IMR-90 (cell line): ENCODE measurements at regions not wholly inside any gene's neighbourhood (a gene's known extent, or its start where the extent isn't known, plus 50 kb on each side); places are given as distances from the start of the nearest gene placed in this dataset.

Experiments used
- ATAC-seq: fragments of 200-7000 bp; cut with Tn5 transposase; 2 replicates; pipeline ENCODE4 v1.9.1; 2020; ENCODE audit warnings: low read depth, mild to moderate bottlenecking, moderate library complexity
- BruUV-seq: library from RNA; stranded (reverse); fragments of 400-500 nt; replicated peaks from 2 replicates; lab custom pipeline; 2021; lab: Mats Ljungman, UMichigan
- CTCF ChIA-PET: fragments of 300-600 bp; formaldehyde crosslinking; extraction: SDS; loops from one replicate; lab custom pipeline; 2021; ENCODE audit warnings: antibody characterized with exemption; lab: Yijun Ruan, JAX
- POLR2A ChIA-PET: fragments of 300-600 bp; sonication (Branson Sonifier 250); formaldehyde crosslinking; loops from one replicate; lab custom pipeline; 2022; ENCODE audit warnings: antibody characterized with exemption; ENCODE audit not compliant: unreplicated experiment; lab: Charles Lee
- DNase-seq: peaks from one replicate; pipeline ENCODE4 v3.0.0; 2013
- H2AFZ ChIP-seq: replicated peaks from 2 replicates; pipeline ENCODE3; 2013; ENCODE audit warnings: low read length, mild to moderate bottlenecking; ENCODE audit not compliant: poor library complexity
- H2AK5ac ChIP-seq: 2 replicates; pipeline ENCODE4 v1.6.1; 2013; ENCODE audit warnings: low read depth, low read length, inconsistent platforms
- H2AK9ac ChIP-seq: replicated peaks from 2 replicates; pipeline ENCODE3; 2013; ENCODE audit warnings: mild to moderate bottlenecking, low read depth, low read length, moderate library complexity; ENCODE audit not compliant: poor library complexity
- H2BK120ac ChIP-seq: 2 replicates; pipeline ENCODE4 v1.6.1; 2013; ENCODE audit warnings: low read depth, low read length, inconsistent platforms
- H2BK15ac ChIP-seq: 3 replicates; pipeline ENCODE4 v1.6.1; 2013; ENCODE audit warnings: low read depth, low read length, inconsistent platforms
- H2BK20ac ChIP-seq: 2 replicates; pipeline ENCODE4 v1.6.1; 2013; ENCODE audit warnings: low read depth, mild to moderate bottlenecking, inconsistent platforms, low read length, moderate library complexity
- H2BK5ac ChIP-seq: 2 replicates; pipeline ENCODE4 v1.6.1; 2013; ENCODE audit warnings: mild to moderate bottlenecking, low read depth, low read length, inconsistent platforms; ENCODE audit not compliant: poor library complexity, severe bottlenecking
- H3K14ac ChIP-seq: replicated peaks from 2 replicates; pipeline ENCODE4 v1.6.1; 2013; ENCODE audit warnings: low read depth, low read length, inconsistent platforms
- H3K18ac ChIP-seq: 2 replicates; pipeline ENCODE4 v1.6.1; 2013; ENCODE audit warnings: low read depth, low read length, control low read depth
- H3K23ac ChIP-seq: 2 replicates; pipeline ENCODE4 v1.6.1; 2013; ENCODE audit warnings: low read depth, low read length, inconsistent platforms
- H3K27ac ChIP-seq: 2 replicates; pipeline ENCODE4 v1.5.1; 2013; ENCODE audit warnings: mild to moderate bottlenecking, control low read depth, low read length; ENCODE audit not compliant: insufficient read depth
- H3K27me3 ChIP-seq: 2 replicates; pipeline ENCODE4 v1.6.1; 2013; ENCODE audit warnings: low read length; ENCODE audit not compliant: control insufficient read depth, insufficient read depth
- H3K36me3 ChIP-seq: 2 replicates; pipeline ENCODE4 v1.6.1; 2013; ENCODE audit warnings: low read length, mixed read lengths; ENCODE audit not compliant: control insufficient read depth, insufficient read depth
- H3K4ac ChIP-seq: 2 replicates; pipeline ENCODE4 v1.6.1; 2013; ENCODE audit warnings: low read depth, low read length, inconsistent platforms
- H3K4me1 ChIP-seq: 2 replicates; pipeline ENCODE4 v1.6.1; 2013; ENCODE audit warnings: low read length, mixed read lengths; ENCODE audit not compliant: control insufficient read depth, insufficient read depth
- H3K4me2 ChIP-seq: 2 replicates; pipeline ENCODE4 v1.6.1; 2013; ENCODE audit warnings: low read depth, mild to moderate bottlenecking, control low read depth, low read length, moderate library complexity
- H3K4me3 ChIP-seq: 2 replicates; pipeline ENCODE4 v1.5.1; 2013; ENCODE audit warnings: low read depth, mild to moderate bottlenecking, control low read depth, low read length, moderate library complexity; ENCODE audit not compliant: insufficient read depth
- H3K56ac ChIP-seq: 2 replicates; pipeline ENCODE4 v1.6.1; 2013; ENCODE audit warnings: low read length, inconsistent platforms; ENCODE audit not compliant: insufficient read depth; ENCODE audit errors: extremely low read depth
- H3K79me1 ChIP-seq, 2 experiments: 2 replicates each; pipeline ENCODE4 v1.6.1; 2013; ENCODE audit warnings: low read length in 2 of 2, inconsistent platforms in 1 of 2, low read depth in 1 of 2
- H3K9ac ChIP-seq: 2 replicates; pipeline ENCODE4 v1.6.1; 2013; ENCODE audit warnings: low read depth, low read length, control low read depth
- H3K9me1 ChIP-seq: 2 replicates; pipeline ENCODE4 v1.6.1; 2013; ENCODE audit warnings: low read length, inconsistent platforms; ENCODE audit not compliant: insufficient read depth
- H3K9me3 ChIP-seq: 2 replicates; pipeline ENCODE4 v1.6.1; 2013; ENCODE audit warnings: low read length; ENCODE audit not compliant: control insufficient read depth, insufficient read depth
- H4K20me1 ChIP-seq: 2 replicates; pipeline ENCODE4 v1.6.1; 2013; ENCODE audit warnings: low read length, inconsistent platforms; ENCODE audit not compliant: insufficient read depth
- H4K5ac ChIP-seq: 2 replicates; pipeline ENCODE4 v1.6.1; 2013; ENCODE audit warnings: mild to moderate bottlenecking, low read depth, low read length, control low read depth
- H4K8ac ChIP-seq, 2 experiments: 2 replicates each; pipeline ENCODE4 v1.6.1; 2013; ENCODE audit warnings: low read depth in 2 of 2, low read length in 2 of 2, control low read depth in 1 of 2, inconsistent platforms in 1 of 2
- H4K91ac ChIP-seq: 2 replicates; pipeline ENCODE4 v1.6.1; 2013; ENCODE audit warnings: low read depth, low read length, inconsistent platforms; ENCODE audit not compliant: insufficient read depth
- BHLHE40 ChIP-seq: fragments of 150-350 bp; IDR thresholded peaks from 2 replicates; pipeline ENCODE4 v1.6.1; 2016; ENCODE audit warnings: mild to moderate bottlenecking, low read depth, low read length
- FOS ChIP-seq: fragments of 150-350 bp; IDR thresholded peaks from 2 replicates; pipeline ENCODE4 v1.6.1; 2016; ENCODE audit warnings: low read depth, low read length
- MAFK ChIP-seq: IDR thresholded peaks from 2 replicates; pipeline ENCODE4 v1.6.1; 2012; ENCODE audit warnings: low read depth, low read length, improper control_type of control experiment
- MAZ ChIP-seq: IDR thresholded peaks from 2 replicates; pipeline ENCODE4 v1.6.1; 2012; ENCODE audit warnings: low read depth, mild to moderate bottlenecking, low read length, improper control_type of control experiment, moderate library complexity, borderline replicate concordance
- NFE2L2 ChIP-seq: fragments of 150-350 bp; IDR thresholded peaks from 2 replicates; pipeline ENCODE4 v1.6.1; 2016; ENCODE audit warnings: low read depth, mild to moderate bottlenecking, low read length
- POLR2A ChIP-seq: IDR thresholded peaks from 2 replicates; pipeline ENCODE4 v1.6.1; 2012; ENCODE audit warnings: mild to moderate bottlenecking, low read depth, low read length
- RAD21 ChIP-seq: IDR thresholded peaks from 2 replicates; pipeline ENCODE4 v1.6.1; 2012; ENCODE audit warnings: low read length, improper control_type of control experiment
- RCOR1 ChIP-seq: IDR thresholded peaks from 2 replicates; pipeline ENCODE4 v1.6.1; 2012; ENCODE audit warnings: mild to moderate bottlenecking, low read length, improper control_type of control experiment; ENCODE audit not compliant: insufficient replicate concordance
- RFX5 ChIP-seq: IDR thresholded peaks from 2 replicates; pipeline ENCODE4 v1.8.0; 2012; ENCODE audit warnings: low read depth, mild to moderate bottlenecking, low read length, moderate library complexity
- WGBS, 2 experiments: methylation state at CpG; one replicate each; pipeline versions ENCODE4 v1.1.5 to v1.1.7; 2013; ENCODE audit warnings: missing lambda C conversion rate in 2 of 2; ENCODE audit not compliant: insufficient read length in 1 of 2; ENCODE audit errors: extremely low coverage in 2 of 2; 5-methylcytosine and 5-hydroxymethylcytosine counted together
- dilution Hi-C: fragments of 300-500 bp; cut with HindIII; formaldehyde crosslinking; loops from one replicate; pipeline ENCODE4 v1.14.3; 2018; ENCODE audit warnings: low sequenced_read_pairs; ENCODE audit not compliant: unreplicated experiment
- in situ Hi-C: fragments of 300-500 bp; cut with MboI; formaldehyde crosslinking; loops from 3 replicates; pipeline ENCODE4 v1.14.3; 2019; ENCODE audit warnings: low sequenced_read_pairs, inconsistent platforms, mixed read lengths
- intact Hi-C: fragments of 100-400 bp; cut with micrococcal nuclease; formaldehyde crosslinking; loops from 2 replicates; pipeline ENCODE4 v1.10.0; 2022
- TF ChIP-seq, protein P1 (sequence below): fragments of 150-350 bp; IDR thresholded peaks from 2 replicates; pipeline ENCODE4 v1.6.1; 2016; ENCODE audit warnings: low read depth, mild to moderate bottlenecking, low read length, moderate library complexity, borderline replicate concordance
- TF ChIP-seq, protein P2 (sequence below): fragments of 150-350 bp; IDR thresholded peaks from 2 replicates; pipeline ENCODE4 v1.6.1; 2017; ENCODE audit warnings: mild to moderate bottlenecking, antibody characterized with exemption, low read length, low read depth

DNA sequence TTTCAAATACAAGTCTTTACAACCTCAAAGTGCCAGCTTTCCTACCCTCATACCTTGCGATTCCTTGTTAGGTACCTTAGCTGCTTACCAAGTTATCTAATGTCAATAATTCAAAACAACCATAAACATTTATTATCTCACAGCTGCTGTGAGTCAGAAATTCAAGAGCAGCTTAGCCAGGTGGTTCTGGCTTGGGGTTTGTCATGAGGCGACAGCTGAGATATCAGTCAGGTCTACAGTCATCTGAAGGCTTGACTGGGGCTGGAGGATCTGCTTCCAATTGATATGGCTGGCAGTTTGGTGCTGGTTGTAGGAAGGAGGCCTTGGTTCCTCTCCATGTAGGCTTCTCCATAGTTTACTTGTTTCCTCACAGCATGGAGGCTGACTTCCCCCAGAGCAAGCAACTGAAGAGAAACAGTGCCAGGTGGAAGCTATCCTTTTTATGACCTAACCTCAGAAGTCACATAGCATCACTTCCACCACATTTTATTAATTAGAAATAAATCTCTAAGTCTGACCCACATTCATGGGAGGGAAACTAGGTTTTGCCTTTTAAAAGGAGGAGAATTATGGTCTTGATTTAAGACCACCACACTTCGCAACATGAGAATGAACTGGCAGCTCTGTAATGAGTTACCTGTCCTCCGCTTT, 103.3 kb upstream of the FGGY start:
- Histone ChIP-seq H3K27ac (no peak overlapping the region), H3K4me1 (no peaks in the 10 kb centered on the region), H2BK20ac (no peak overlapping the region), H3K36me3 (no peaks in the 10 kb centered on the region), H3K4me2 (no peak overlapping the region), H2AK9ac (no peak overlapping the region), H2AFZ (no peak overlapping the region), H3K56ac (no peak overlapping the region), H4K5ac (no peak overlapping the region), H2BK15ac (no peak overlapping the region), H3K4ac (no peak overlapping the region), H2BK120ac (no peak overlapping the region), H3K14ac (no peak overlapping the region), H3K27me3 (no peaks in the 10 kb centered on the region), H2AK5ac (no peak overlapping the region), H3K9me1 (no peaks in the 10 kb centered on the region), H4K91ac (no peak overlapping the region), H3K4me3 (no peak overlapping the region), H4K20me1 (no peaks in the 10 kb centered on the region), H3K9me3 (peaks cover 3% of the 10 kb centered on the region), H2BK5ac (no peak overlapping the region), H3K9ac (no peak overlapping the region), H3K18ac (no peak overlapping the region), H4K8ac (no peak overlapping the region), H3K23ac (no peak overlapping the region), H3K79me1 (no peaks in the 10 kb centered on the region)
- DNase-seq: no peak
- TF ChIP-seq, protein P1, sequence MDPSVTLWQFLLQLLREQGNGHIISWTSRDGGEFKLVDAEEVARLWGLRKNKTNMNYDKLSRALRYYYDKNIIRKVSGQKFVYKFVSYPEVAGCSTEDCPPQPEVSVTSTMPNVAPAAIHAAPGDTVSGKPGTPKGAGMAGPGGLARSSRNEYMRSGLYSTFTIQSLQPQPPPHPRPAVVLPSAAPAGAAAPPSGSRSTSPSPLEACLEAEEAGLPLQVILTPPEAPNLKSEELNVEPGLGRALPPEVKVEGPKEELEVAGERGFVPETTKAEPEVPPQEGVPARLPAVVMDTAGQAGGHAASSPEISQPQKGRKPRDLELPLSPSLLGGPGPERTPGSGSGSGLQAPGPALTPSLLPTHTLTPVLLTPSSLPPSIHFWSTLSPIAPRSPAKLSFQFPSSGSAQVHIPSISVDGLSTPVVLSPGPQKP: no peak
- TF ChIP-seq MAZ (no peak), NFE2L2 (no peak), RFX5 (no peak), BHLHE40 (no peak), MAFK (no peak), RCOR1 (no peak), RAD21 (no peak), POLR2A (no peak), FOS (no peak)
- TF ChIP-seq, protein P2, sequence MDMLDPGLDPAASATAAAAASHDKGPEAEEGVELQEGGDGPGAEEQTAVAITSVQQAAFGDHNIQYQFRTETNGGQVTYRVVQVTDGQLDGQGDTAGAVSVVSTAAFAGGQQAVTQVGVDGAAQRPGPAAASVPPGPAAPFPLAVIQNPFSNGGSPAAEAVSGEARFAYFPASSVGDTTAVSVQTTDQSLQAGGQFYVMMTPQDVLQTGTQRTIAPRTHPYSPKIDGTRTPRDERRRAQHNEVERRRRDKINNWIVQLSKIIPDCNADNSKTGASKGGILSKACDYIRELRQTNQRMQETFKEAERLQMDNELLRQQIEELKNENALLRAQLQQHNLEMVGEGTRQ: no peak
- dilution Hi-C loops (no loop called here), in situ Hi-C loops (no loop called here), intact Hi-C loops (no loop called here)
- no CpG with 5 or more reads among the region's 4 CpGs for WGBS, 2 experiments
- CTCF ChIA-PET: no interaction called here
- ATAC-seq: no peak
- POLR2A ChIA-PET: no interaction called here
- BruUV-seq: no TSS peak
